ENCODE measurements at regions not wholly inside any gene's neighbourhood (a gene's known extent, or its start where the extent isn't known, plus 50 kb on each side); places are given as distances from the start of the nearest gene placed in this dataset.

GRCh38 chr15:29926083-29926388, 103.8 kb upstream of the TJP1 start (continued):
- TF ChIP-seq GTF2F1 (IDR thresholded peaks at IDR 0.05; ENCODE audit: borderline replicate concordance, low read depth, low read length) (no peak), YY1 (IDR thresholded peaks at IDR 0.05; ENCODE audit: low read depth, low read length) (no peak), BRCA1 (IDR thresholded peaks at IDR 0.05; ENCODE audit: low read depth, low read length) (no peak), SIN3A (conservative IDR thresholded peaks at IDR 0.05 in 1 of 2, IDR thresholded peaks at IDR 0.05 in 1 of 2; ENCODE audit: low read depth in 1 of 2, low read length in 2 of 2) (no peak), TBP (IDR thresholded peaks at IDR 0.05; ENCODE audit: low read depth, low read length) (no peak), CBX8 (IDR thresholded peaks at IDR 0.05; ENCODE audit: borderline replicate concordance, low read depth, low read length) (no peak), BCL11A (IDR thresholded peaks at IDR 0.05; ENCODE audit: low read depth in 2 of 2, low read length in 2 of 2) (no peak), JUN (IDR thresholded peaks at IDR 0.05; ENCODE audit: low read depth, low read length) (no peak)
